ENCODE measurements at regions not wholly inside any gene's neighbourhood (a gene's known extent, or its start where the extent isn't known, plus 50 kb on each side); places are given as distances from the start of the nearest gene placed in this dataset.

GRCh38 chr14:98119739-98120138 lies 1152.3 kb downstream of the BCL11B start (continued):
- TF ChIP-seq PRDM15 (CRISPR knock-in tag; IDR thresholded peaks at IDR 0.05) (no peak), ESRRA (CRISPR knock-in tag; IDR thresholded peaks at IDR 0.05; ENCODE audit: borderline replicate concordance) (no peak), RELA (CRISPR knock-in tag; IDR thresholded peaks at IDR 0.05; ENCODE audit: borderline replicate concordance) (no peak)

- H3K36me3 Mint-ChIP-seq: no peaks in the 10 kb centered on the region; the same call in none of the 2 replicates
- no peak overlapping the region for H3K27ac Mint-ChIP-seq
- peaks cover 21% of the 10 kb centered on the region for H3K9me3 Mint-ChIP-seq
- ChIA-PET CTCF (no interaction called here), POLR2A (no interaction called here)
- H3K4me1 Mint-ChIP-seq: no peaks in the 10 kb centered on the region
- H3K27me3 Mint-ChIP-seq (ENCODE audit: low read depth): no peaks in the 10 kb centered on the region
- no peak for ATAC-seq
- H3K4me3 Mint-ChIP-seq: no peak overlapping the region
- no peak for DNase-seq (ENCODE audit: low spot score)
- TF ChIP-seq CTCF (IDR thresholded peaks at IDR 0.05) (no peak), NFATC4 (CRISPR knock-in tag; IDR thresholded peaks at IDR 0.05) (no peak), ZNF121 (CRISPR knock-in tag; IDR thresholded peaks at IDR 0.05) (no peak), ZNF671 (CRISPR knock-in tag; IDR thresholded peaks at IDR 0.05) (no peak), TCF7 (CRISPR knock-in tag; IDR thresholded peaks at IDR 0.05; ENCODE audit: low read depth) (no peak), SOX15 (CRISPR knock-in tag; IDR thresholded peaks at IDR 0.05) (no peak), AFF4 (CRISPR knock-in tag; IDR thresholded peaks at IDR 0.05; ENCODE audit: borderline replicate concordance) (no peak), ERG (CRISPR knock-in tag; IDR thresholded peaks at IDR 0.05) (no peak), NFE2L1 (CRISPR knock-in tag; IDR thresholded peaks at IDR 0.05) (no peak), SMAD4 (CRISPR knock-in tag; IDR thresholded peaks at IDR 0.05) (no peak), ZNF512 (CRISPR knock-in tag; IDR thresholded peaks at IDR 0.05; ENCODE audit: borderline replicate concordance) (no peak), ZNF263 (CRISPR knock-in tag; IDR thresholded peaks at IDR 0.05; ENCODE audit: low read depth) (no peak), IRF1 (CRISPR knock-in tag; IDR thresholded peaks at IDR 0.05) (no peak), ATF6 (CRISPR knock-in tag; IDR thresholded peaks at IDR 0.05) (no peak), KAT7 (CRISPR knock-in tag; IDR thresholded peaks at IDR 0.05; ENCODE audit: borderline replicate concordance) (no peak)
Measured at GRCh38 chr14:98120831-98121464, 1151.0 kb downstream of the BCL11B start.

Measured in WTC11 (cell line).